A172 (cell line): ENCODE measurements at regions not wholly inside any gene's neighbourhood (a gene's known extent, or its start where the extent isn't known, plus 50 kb on each side); places are given as distances from the start of the nearest gene placed in this dataset.
"Not testable (repeated sequence)": the region's sequence is repeated elsewhere in the genome, so short reads cannot be mapped to it uniquely, and the experiment has no call there.

Experiments used
- DNase-seq: peaks from one replicate; pipeline ENCODE4 v3.0.0-alpha.2; 2015; ENCODE audit warnings: low spot score

DNA sequence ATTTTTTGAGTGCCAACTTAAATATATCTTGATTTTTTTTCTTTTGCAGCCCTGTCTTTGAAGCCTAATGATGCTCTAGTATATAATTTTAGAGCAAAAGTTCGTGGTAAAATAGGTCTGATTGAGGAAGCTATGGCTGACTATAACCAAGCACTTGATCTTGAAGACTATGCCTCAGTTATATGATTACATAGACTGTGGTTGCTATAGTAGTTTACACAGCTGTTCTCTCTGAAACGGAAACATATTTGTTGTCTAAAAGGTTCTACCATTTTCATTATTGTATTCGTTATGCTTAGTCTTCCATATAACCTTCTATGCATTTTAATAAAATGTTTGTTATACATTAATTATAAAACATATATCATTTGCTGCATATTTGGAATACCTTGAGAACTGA, 246.7 kb downstream of the TTC6 start:
- DNase-seq: no peak

DNA sequence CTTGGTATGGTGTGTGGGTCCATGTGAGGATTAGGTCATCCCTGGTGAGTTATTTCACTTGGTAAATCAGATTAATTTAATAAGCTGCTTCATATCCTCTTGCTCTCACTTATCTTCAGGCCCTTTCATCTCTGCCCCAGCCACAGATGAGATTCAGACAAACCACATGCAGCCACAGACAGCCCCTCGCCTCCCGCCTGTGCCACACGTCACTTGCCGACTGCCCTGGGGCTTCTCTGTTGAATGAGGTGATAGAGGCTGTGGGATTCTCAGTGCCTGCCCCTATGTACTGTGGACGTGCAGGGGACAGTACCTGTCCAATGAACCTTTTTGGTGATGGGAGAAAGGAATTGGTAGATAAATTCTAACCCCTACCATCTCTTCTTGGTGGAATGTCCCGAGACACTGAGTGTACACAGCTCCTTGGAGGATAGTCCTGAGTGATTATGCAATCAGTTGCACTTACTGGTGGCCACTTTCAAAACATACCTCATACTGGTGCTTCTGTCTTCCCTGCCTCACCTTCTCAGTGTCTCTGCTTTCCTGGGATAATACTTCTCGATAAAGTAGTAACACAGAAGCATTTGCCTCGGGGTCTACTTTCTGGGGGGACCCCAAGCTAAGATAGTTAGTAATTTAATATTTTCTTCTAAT, 248.7 kb downstream of the TTC6 start:
- DNase-seq: no peak

DNA sequence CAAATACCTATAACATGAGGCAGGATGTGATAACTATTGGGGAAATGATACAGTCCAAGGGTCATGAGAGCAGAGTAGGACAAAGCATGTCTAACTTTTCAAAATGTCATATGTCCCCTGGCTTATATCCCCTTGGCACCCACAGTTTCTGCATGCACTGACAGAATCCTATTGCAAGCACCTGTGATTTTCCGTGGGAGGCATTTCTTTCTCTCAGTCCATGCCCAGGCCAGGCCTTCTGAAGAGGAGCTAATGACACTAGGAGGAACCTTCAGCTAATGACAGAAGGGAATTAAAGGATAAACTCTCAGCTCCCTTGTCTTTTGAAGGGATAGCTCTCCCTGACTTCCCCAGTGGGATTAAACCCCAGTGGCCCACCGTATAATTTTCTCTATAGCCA, 249.2 kb downstream of the TTC6 start:
- DNase-seq: no peak

DNA sequence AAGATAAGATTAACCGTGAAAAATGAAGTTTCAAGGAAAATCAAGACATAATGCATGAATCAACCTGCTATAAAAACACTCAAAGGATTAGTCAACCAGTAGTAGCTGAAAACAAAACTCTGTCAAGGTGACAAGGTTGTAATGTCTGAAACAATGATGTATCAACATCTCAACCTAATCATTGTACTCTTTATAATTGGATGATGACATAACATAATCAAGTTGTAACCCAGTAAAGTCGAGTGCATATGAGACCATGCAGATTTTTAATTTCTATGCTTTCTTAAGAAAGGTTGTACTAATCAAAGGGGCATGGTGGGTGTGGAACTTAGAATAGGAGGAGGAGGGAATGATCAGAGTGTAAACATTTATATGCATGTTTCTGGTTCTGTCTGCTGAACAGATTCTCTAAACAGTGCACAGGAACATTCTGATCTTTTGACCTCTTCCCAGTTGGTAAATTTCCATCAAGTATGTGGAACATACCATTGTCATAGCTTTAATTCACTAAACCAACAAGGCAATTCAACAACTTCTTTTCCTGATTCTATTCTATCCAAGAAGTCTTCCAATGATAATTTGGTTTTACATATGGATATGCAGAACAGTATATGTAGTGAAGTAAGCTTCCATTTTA, 253.7 kb downstream of the TTC6 start:
- no peak for DNase-seq

DNA sequence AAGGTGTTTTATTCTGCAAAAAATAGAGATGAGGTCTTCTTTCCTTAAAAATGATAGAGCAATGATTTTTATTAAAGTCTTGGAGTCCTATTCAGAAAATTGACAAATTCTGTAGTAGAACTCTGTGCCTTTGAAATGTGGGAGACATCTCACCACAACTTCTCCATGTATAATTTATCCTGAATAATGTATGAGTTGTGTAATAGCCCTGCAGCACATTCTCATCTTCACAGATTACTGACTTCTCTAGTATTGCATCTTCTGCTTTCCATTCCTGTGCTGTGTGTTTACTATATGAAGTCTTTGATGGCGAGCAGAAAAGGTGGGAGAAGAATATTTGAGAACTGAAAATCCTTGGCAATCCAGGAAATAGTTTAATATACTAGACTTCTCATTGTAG, 255.6 kb downstream of the TTC6 start:
- DNase-seq: no peak

DNA sequence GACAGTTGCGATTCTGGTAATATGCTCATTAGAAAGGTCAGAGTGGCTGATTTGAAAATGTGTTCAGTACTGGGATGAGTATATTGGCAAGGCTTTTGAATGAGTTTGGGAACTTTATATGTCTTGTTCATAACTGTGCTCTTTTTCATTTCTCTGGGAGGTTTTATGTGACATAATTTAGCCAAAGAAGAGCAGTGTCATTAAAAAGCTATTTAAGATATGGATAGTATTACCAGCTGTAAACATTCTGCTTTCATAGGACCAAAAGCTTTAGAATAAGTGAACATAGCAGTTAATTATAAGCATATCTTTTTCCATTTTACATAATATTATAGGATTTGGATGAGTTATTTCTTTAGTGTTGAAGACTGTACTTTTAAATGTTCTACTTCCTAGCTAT, 260.4 kb downstream of the TTC6 start:
- no peak for DNase-seq

DNA sequence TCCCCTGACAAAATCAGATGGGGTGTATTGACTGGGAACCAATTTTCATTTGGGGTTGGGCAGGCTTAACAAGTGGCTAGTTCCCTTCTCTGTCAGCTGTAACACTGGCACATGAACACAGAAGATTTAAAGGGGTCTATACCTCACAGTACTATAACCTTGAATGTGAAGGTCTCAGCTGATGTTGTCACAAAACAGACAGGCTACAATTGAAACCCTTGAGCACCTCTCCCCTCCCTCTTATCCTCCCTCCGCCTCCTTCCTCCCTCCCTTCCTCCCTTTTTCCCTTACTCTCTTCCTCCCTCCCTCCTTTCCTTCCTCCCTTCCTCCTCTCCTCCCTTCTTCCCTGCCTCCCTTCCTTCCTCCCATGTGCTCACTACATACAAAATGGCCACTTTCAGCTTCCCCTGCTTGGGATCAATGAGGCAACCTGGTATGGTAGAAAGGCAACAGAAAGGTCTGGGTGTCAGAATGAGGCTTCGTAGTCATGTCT, 262.4 kb downstream of the TTC6 start:
- no peak for DNase-seq

DNA sequence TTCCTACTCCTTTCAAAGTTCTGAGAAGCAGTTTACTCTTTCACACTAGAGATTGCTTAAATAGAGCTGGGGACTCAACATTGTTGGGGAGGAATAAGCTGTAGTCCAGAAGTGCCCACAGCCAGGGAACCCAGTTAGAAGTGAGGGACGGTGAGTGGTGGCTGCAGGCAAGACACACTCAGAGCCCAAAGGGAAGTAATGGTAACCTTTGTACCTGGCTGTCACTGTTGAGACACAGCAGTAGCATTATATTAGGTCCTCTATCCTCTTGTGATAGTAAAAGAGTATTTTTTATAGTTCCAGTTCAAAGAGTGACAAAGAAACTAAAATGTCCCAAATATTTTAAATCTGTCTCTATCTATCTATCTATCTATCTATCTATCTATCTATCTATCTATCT, 263.3 kb downstream of the TTC6 start:
- DNase-seq: no peak

DNA sequence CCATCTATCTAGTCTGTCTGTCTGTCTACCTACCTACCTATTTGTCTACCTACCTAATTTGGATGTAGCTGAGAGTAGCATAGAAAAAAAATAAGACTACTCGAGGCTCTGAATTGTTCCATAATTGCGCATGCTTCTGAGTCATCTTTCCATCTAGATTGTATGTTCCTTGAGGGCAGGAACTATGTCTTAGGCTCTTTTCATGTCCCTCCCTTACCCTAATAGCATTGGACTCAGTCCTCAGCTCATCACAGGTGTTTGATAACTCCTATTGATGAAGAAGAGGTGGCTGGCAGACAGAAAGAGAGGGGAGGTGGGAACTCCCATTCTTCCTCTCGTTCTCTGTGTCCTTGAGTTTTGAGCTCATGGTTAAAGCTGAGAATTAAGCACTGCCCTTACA, 263.7 kb downstream of the TTC6 start:
- no peak for DNase-seq

DNA sequence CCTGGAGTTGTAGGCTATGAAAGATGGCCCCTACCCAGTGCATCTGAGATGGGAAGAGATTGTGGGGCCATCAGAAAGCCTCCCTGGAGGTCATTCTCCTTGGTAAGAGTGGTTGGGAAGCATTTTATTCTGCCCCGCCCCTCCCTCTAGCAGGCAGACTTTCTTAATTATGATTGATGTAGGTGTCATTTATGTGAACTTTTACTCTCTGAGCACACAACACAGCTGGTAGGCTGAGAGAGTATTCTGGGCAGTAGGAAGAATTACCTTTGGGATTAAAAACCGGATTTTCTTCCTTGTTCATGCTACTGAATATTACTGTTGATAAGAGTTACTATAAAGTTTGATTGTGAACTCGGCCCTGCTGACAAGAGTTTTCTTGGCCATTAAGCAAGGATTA, 266.8 kb downstream of the TTC6 start:
- no peak for DNase-seq

DNA sequence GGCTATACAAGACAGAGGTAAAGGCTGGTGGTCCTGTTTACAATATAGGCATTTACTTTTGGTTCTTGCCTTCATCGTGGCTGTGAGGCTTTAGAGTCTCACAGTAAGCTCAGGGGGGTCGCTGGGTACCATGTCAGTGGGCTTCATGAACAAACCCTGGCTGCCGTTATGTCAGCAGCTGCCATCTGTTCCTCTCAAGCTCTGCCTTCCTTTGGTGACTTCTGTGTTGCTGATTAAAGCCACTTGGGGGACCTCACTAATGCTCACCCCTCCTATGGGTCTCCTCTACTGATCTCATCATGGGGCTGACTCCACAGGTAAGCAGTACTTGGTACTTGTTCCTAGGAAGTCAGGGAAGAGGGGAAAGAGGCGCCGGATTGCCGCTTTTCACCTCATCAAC, 268.7 kb downstream of the TTC6 start:
- DNase-seq: no peak

DNA sequence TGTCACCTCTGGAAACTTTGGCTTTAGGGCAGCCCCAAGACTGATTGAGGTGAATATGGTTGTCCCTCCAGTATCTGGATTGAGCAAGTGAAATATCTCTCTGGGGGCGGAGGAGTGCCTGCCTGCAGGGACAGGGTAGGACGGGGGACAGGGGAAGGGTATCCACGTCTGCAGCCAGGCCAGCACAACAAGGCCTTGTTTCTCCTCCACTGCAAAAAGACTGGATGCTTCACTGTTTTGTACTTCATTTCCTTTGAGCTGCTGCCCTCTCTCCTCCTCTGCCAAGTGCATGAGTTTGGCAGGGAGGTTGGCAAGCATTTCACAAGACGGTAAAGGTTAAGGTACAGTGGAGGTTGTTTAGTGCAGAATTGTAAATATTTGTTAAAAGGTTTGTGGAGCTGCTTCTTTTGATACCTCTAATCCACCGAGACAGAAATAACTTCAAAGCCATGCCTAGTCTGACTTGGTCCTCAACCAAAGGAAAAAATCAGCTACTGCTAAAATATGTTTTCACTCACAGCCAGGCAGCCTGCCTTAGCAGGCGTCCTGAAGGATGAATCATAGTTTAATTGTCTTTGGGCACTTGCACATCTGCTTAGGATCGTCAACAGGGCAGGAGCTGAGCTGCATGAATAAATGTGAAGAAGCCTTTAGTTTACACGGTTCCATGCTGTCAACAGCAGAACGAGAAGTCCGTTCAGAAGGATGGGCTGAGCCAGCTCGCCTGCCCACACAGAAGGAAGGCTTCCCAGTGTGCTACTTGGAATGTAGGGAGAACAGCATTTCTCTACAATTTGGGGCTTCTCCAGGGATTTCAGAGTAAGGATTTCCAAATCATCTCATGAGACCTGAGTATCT, 269.7 kb downstream of the TTC6 start:
- DNase-seq: peak; percentile 32

DNA sequence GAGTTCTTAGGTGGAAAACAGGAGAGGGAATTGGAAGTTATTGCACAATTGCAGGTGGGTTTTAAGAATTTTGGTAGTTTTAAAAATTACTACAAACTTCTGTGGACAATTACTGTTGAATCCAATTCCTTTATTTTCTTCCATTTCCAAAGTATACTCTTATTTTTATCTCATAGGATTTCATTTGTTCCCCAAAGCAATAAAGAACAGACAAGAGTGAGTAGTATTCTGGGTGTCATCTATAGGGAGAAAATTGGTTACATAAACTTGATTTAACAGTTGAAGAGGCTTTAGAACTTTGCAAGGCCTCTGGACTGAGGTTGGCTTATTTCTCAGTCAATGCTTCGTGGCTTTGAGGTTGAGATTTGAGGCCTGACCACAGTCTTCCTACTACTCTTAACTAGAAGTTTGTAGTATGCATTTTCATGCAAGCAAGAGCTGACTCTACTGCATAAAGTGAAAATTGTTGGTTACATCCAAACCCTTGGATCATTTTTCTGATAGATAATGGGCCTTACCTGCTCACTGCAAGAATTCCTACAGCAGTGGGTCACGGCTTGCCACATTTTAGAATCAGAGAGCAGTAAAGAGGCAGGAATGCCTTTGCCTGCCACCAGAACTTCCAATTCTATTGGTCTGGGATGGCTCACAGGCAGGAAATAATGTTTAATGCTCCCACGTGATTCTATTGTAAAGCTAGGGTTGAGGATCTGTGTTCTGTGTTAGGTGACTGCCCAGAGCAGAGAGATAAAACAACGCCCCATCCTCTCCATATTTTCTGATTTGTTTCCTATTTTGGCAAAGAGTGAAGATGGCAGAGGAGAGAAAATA, 270.5 kb downstream of the TTC6 start:
- DNase-seq: no peak

DNA sequence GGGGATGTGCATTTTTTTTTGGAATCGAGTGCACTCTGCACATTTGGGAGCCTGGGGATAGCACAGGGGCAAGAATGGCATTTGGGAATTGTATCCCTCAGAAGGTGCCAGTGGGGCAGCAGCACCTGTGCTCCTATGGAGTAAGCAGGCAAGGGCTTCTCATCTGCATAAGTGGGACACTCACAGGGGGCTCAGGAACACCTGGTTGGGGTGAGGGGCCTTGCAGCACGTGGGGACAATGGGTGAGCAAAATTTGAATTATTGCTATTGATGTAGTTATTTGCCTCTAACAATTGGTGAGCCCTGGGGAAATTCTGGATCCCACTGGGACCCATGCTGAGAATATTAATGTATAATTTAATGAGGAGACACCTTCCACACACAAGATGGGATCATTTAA, 274.2 kb downstream of the TTC6 start:
- DNase-seq: no peak

DNA sequence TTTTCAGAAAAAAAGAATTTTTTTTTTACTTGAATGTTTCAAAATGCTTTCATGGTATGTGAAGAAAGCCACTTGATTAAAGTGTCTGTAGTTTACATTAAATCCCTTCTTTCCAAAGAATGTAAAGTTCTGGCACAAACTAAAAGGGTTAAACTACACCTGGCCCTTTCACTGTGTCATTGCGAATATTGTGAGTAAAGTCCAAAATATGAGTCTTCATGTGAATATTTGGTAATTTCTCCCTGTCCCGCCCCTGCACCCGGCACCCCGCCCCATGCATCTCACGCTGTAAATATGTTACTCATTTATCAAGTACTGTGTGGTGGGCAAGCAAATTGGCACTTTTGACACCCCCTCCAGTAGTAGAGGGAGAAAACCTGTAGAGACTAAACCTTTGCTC, 274.7 kb downstream of the TTC6 start:
- DNase-seq: no peak

DNA sequence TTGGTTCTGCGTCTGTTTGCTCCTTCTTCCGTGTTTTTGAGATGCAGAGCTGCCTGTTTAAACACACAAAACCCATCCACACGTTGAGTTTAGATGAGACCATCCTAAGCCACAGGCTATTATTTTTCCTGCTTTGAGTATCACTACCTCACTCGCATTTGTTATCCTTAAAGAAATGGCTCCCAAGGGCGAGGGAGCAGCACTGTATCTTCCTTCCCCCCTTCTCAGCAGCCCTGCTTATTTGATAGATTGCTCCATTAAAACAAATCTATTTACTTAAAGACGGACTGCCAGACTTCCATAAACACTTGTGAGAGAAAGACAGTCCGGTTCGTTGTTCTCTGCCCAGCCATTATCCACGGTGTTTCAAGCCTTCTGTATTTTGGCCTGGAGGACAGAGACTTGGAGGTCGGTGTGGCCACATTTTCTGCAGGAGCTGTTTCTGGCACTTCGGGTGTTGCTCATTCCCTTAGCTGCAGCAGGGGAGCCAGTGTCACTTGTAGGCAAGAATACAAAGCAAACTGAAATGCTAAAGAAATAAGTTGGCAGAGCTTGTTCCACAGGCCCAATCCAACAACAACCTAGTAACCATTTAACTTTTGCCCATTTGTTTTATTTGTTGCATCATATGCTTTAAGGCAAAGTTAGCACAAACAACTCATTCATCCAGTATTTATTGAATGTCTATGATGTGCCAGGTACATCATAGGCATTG, 275.4 kb downstream of the TTC6 start:
- DNase-seq: no peak

DNA sequence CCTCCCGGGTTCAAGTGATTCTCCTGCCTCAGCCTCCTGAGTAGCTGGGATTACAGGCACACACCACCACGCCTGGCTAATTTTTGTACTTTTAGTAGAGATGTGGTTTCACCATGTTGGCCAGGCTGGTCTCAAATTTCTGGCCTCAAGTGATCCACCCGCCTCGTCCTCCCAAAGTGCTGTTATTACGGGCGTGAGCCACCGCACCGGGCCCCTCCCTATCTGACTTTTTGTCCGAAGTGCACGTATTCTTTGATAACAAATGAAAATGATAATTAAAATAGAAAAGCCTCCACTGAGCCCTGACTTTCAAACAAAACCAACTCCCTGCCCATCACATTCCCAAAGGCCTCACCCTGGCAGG, 278.6 kb downstream of the TTC6 start:
- DNase-seq: not testable (repeated sequence)

DNA sequence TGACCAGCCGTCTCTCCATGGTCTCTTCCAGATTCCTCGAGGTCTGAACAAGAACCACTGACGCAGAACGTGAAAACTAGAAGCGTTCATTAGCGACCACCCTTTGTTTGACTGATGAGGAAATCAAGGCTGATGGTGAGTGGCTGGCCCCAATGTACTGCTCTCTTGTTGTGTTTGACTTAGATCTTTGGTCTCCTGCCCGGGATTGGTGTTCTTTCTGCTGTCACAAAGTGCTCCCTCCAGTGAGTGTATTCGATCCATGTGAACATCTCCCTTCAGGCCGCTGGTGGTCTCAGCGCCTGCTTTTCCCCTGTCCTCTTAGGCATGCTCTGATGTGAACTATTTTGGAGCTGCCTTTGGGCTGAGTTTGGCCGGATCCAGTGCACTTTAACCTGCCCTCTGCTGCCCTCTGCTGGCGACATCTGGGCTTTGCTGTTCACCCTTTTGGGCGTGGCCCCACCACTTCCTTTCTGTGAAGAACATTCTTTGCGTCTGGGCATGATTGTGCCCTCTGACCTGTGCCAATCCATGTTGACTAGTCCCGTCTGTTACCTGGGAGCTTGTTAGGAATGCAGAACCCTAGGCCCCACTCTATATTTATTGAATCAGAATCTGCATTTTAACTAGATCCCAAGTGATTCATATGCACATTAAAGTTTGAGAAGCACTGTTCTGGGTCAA, 279.1 kb downstream of the TTC6 start:
- peak; percentile 51 for DNase-seq

DNA sequence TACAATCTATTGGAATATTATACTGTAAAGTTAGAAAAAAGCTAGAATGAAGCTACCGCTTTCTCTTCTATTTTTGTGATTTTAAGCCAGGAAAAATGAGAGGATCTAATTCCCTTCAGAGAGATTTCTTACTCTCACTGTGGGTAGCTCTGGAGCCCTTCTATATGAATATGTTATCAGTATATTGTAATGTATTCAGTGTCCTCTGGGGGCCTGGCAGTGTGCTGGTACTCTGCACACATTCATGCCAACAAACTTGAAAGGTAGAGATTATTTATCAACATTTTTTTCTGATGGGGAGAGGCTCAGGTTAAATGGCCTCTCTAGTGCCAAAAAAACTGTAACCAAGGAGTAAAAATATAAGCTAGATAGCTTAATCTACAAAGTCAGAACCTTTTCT, 292.8 kb downstream of the TTC6 start:
- no peak for DNase-seq

DNA sequence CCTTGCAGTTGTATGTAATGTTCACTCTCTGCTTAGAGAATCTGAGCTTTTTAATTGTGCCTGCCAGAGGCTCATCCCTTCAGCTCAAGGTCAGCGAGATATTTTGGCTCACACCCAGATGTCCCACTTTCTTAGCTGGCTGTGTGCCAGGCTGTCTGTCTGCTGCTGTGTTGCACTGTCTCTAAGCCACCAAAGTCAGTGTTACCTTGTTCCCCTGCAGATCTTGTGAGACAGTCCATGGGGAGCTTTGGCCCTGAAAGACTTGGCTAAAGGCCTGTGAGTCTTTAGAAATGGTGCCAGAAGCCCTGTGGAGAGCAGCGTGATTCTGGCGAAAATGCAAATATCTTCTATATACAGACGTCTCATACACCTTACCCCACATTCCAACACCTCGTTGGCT, 293.7 kb downstream of the TTC6 start:
- DNase-seq: no peak

DNA sequence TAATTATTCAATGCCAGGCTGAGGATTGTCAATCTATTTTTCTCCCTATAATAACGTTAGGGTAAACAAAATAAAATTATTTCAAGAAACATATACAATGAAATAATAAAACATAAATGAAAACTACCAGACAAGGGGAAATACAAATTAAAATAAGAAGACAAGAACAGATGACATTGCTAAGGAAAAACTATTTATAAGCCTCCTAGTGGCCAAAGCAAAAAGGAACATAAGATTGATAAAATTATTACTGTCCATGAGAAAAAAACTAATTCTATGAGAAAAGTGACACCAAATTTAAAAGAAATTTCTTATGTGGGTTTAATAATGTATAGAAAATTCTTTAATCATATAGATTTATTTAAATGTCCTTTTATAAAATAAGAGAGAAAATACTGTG, 294.7 kb downstream of the TTC6 start:
- DNase-seq: no peak
